Sigmoid colon (tissue), 4 donors: ENCODE measurements at regions not wholly inside any gene's neighbourhood (a gene's known extent, or its start where the extent isn't known, plus 50 kb on each side); places are given as distances from the start of the nearest gene placed in this dataset.

Experiments used
- CTCF ChIP-seq, 4 experiments: fragments of 450-650 bp in 3 of 4; fragments of 200-600 bp in 1 of 4; IDR thresholded peaks; one replicate each; pipeline ENCODE4 v1.5.1; 2016 to 2019; ENCODE audit warnings: antibody characterized with exemption in 4 of 4, mild to moderate bottlenecking in 3 of 4, moderate library complexity in 2 of 4
- EP300 ChIP-seq, 4 donors: sonication (generic); formaldehyde crosslinking; IDR thresholded peaks; one replicate each; pipeline ENCODE4 v1.6.1; 2017; ENCODE audit warnings: antibody characterized with exemption in 4 of 4
- POLR2A ChIP-seq, 2 donors: fragments of 450-650 bp; IDR thresholded peaks; one replicate each; pipeline ENCODE4 v1.6.1; 2016; ENCODE audit warnings: antibody characterized with exemption in 2 of 2, mild to moderate bottlenecking in 2 of 2, moderate library complexity in 2 of 2
- POLR2AphosphoS5 ChIP-seq, 4 donors: sonication (generic); formaldehyde crosslinking; IDR thresholded peaks; one replicate each; pipeline ENCODE4 v1.6.1; 2017; ENCODE audit warnings: antibody characterized with exemption in 4 of 4

DNA sequence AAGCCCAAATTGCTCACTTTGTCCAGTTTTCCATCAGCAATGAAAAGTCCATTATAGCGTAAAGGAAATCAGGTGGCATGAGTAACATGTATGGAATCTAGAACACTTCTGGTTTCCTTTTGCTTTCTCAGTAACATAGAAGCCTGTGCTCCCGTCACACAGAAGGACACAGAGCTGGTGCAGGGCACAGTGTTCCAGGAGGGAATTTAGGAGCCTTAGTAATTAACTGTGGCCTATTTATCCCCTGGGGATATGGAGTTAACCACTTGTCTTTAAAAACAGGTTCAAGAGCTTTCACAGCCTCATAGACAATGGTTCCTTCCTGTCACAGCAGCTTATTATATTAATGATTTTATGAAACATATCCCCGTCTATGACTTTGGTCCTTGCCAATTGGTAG is 189.9 kb downstream of the NEBL start:
- no peak for TF ChIP-seq POLR2A (IDR thresholded peaks at IDR 0.05)
- TF ChIP-seq EP300 (IDR thresholded peaks at IDR 0.05): no peak
- no peak for TF ChIP-seq CTCF (IDR thresholded peaks at IDR 0.05)
- TF ChIP-seq POLR2AphosphoS5 (IDR thresholded peaks at IDR 0.05): no peak
